RWPE2 (cell line): ENCODE measurements at regions not wholly inside any gene's neighbourhood (a gene's known extent, or its start where the extent isn't known, plus 50 kb on each side); places are given as distances from the start of the nearest gene placed in this dataset.

Source experiments
- ATAC-seq: fragments of 200-7000 bp; cut with Tn5 transposase; 3 replicates; pipeline ENCODE4 v1.9.1; 2021; ENCODE audit warnings: low read depth
- DNase-seq: peaks from one replicate; pipeline ENCODE4 v3.0.0-alpha.2; 2020; ENCODE audit warnings: low spot score
- H3K27ac ChIP-seq: fragments of 450-650 bp; 2 replicates; pipeline ENCODE4 v1.5.1; 2017; ENCODE audit warnings: mild to moderate bottlenecking; ENCODE audit not compliant: poor library complexity, severe bottlenecking
- H3K27me3 ChIP-seq: fragments of 250-450 bp; sonication (Bioruptor Pico); 2 replicates; pipeline ENCODE4 v1.5.1; 2021; ENCODE audit warnings: mild to moderate bottlenecking, moderate library complexity; ENCODE audit not compliant: insufficient read depth, poor library complexity, severe bottlenecking
- H3K36me3 ChIP-seq: fragments of 250-450 bp; sonication (Bioruptor Pico); 2 replicates; pipeline ENCODE4 v1.5.1; 2020; ENCODE audit warnings: low read depth, mild to moderate bottlenecking, moderate library complexity
- H3K4me1 ChIP-seq: fragments of 250-450 bp; sonication (Bioruptor Pico); 2 replicates; pipeline ENCODE4 v1.5.1; 2021; ENCODE audit warnings: mild to moderate bottlenecking, moderate library complexity; ENCODE audit not compliant: insufficient read depth, poor library complexity, severe bottlenecking
- H3K4me3 ChIP-seq: fragments of 250-450 bp; sonication (Bioruptor Pico); 2 replicates; pipeline ENCODE4 v1.5.1; 2021; ENCODE audit warnings: mild to moderate bottlenecking, moderate library complexity; ENCODE audit not compliant: severe bottlenecking
- H3K9me3 ChIP-seq: fragments of 250-450 bp; sonication (Bioruptor Pico); 2 replicates; pipeline ENCODE4 v1.5.1; 2021; ENCODE audit warnings: mild to moderate bottlenecking, moderate library complexity; ENCODE audit not compliant: severe bottlenecking
- TF ChIP-seq, protein P1 (sequence below): fragments of 450-650 bp; IDR thresholded peaks from one replicate; pipeline ENCODE4 v1.5.1; 2017; ENCODE audit warnings: mild to moderate bottlenecking, moderate library complexity; ENCODE audit not compliant: poor library complexity, severe bottlenecking

DNA sequence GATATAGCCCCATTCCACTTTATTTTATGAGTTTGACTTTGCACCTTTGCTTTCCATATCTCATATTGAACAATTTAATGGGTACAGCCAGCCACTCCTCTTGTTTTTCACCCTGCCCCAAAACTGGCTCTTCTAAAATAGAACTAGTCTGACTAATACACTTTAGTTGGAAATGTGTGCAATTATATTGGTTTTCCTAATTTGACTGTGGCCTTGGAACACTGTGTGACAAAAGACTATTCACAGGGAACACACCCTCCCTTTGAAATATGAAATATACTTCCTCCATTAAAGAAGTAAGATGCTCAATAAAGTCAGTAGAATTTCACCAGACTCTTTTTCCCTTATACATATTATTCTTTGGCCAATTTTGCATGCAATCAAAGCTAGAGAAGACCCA, 218.6 kb upstream of the DCN start:
- peaks cover under 1% of the 10 kb centered on the region for H3K4me1 ChIP-seq
- DNase-seq = no peak
- no peaks in the 10 kb centered on the region for H3K9me3 ChIP-seq
- no peak overlapping the region for H3K27ac ChIP-seq
- no peak for ATAC-seq
- no peaks in the 10 kb centered on the region for H3K27me3 ChIP-seq
- TF ChIP-seq, protein P1, sequence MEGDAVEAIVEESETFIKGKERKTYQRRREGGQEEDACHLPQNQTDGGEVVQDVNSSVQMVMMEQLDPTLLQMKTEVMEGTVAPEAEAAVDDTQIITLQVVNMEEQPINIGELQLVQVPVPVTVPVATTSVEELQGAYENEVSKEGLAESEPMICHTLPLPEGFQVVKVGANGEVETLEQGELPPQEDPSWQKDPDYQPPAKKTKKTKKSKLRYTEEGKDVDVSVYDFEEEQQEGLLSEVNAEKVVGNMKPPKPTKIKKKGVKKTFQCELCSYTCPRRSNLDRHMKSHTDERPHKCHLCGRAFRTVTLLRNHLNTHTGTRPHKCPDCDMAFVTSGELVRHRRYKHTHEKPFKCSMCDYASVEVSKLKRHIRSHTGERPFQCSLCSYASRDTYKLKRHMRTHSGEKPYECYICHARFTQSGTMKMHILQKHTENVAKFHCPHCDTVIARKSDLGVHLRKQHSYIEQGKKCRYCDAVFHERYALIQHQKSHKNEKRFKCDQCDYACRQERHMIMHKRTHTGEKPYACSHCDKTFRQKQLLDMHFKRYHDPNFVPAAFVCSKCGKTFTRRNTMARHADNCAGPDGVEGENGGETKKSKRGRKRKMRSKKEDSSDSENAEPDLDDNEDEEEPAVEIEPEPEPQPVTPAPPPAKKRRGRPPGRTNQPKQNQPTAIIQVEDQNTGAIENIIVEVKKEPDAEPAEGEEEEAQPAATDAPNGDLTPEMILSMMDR = no peak
- no peak overlapping the region for H3K4me3 ChIP-seq
- no peaks in the 10 kb centered on the region for H3K36me3 ChIP-seq

DNA sequence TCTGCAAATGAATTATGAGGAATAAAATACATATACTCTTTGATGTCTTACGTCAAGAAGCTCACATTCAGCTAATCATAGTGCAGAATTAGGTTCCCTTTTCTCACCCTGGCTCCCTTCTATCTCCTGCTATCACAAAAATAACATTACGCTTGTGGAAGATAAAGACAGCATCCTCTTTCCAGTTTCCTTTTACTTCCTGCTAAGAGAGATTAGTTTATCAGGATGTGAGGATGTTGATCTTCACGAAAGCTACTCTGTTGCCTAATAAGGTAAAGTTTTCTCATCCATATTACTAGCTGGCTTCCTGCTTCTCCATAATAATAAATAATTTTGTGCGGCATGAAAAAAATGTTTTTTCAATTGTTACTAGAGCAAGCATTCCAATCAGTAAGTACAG, 217.7 kb upstream of the DCN start:
- Histone ChIP-seq H3K27ac (no peak overlapping the region), H3K36me3 (no peaks in the 10 kb centered on the region), H3K4me1 (no peaks in the 10 kb centered on the region), H3K27me3 (no peaks in the 10 kb centered on the region), H3K9me3 (no peaks in the 10 kb centered on the region), H3K4me3 (no peak overlapping the region)
- ATAC-seq (no peak), DNase-seq (no peak)
- TF ChIP-seq, protein P1 = no peak

DNA sequence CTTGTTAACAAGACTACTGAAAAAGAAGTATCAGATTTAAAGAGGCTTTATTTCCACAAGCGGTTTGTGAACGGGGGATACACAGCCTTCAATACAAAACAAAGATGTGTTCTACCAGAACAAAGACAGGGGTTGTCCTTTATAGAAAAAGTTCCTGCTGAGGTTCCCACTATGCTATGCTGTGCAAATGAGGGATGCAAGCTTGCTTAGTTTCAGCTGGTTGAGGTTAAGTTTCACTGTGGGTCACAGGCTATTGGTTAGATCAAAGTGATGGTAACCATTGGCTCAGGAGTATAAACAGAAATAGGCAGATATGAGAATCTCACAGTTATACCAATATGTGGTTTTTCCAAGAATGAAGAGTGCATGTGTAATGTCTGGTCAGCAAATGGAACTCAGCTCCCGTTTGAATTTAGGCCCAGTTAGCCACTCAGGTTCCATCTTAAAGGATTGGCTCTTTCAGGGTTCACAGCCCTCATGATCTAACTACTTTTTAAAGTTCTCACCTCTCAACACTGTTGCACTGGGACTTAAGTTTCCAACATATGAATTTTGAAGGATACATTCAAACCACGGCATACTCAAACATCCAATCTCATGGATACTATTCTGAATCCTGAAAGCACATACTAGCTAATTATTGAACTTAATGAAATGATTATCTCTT, 215.4 kb upstream of the DCN start:
- TF ChIP-seq, protein P1 = no peak
- DNase-seq (no peak), ATAC-seq (no peak)
- no peaks in the 10 kb centered on the region for H3K36me3 ChIP-seq
- H3K4me1 ChIP-seq = no peaks in the 10 kb centered on the region
- H3K4me3 ChIP-seq = no peak overlapping the region
- no peaks in the 10 kb centered on the region for H3K9me3 ChIP-seq
- H3K27me3 ChIP-seq = no peaks in the 10 kb centered on the region
- no peak overlapping the region for H3K27ac ChIP-seq

DNA sequence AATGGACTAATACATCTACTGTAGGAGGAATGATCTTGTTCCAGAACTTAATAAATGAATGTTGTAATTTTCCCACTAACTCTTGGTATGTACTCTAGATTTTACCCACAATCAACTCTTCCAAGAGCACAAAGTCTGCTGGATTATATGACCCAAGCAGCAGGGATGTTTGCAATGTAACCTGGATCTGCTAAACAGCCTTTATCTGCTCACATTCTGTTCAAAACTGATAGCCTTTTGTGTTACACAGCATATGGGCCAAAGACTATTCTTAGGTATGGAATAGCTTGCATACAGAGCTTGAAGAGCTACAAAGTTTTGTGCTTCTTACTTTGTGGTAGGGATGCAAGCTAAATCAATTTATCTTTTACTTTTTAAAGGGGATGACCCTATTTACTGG, 213.7 kb upstream of the DCN start:
- H3K4me1 ChIP-seq = no peaks in the 10 kb centered on the region
- no peak for ATAC-seq

DNA sequence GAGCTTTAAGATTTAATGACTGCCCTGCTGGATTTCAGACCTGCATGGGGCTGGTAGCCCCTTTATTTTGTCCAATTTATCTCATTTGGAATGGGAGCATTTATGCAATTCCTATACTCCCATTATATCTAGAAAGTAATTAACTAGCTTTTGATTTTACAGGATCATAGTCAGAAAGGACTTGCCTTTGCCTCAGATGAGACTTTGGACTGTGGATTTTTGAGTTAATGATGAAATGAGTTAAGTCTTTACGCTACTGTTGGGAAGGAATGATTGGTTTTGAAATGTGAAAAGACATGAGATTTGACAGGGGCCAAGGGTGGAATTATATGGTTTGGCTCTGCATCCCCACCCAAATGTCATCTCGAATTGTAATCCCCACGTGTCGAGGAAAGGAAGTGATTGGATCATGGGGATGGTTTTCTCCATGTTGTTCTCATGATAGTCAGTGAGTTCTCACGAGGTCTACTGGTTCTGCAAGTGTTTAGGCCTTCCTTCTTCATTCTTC, 213.1 kb upstream of the DCN start:
- Histone ChIP-seq H3K9me3 (no peaks in the 10 kb centered on the region), H3K27ac (no peak overlapping the region), H3K4me1 (no peaks in the 10 kb centered on the region), H3K4me3 (no peak overlapping the region), H3K36me3 (no peaks in the 10 kb centered on the region), H3K27me3 (no peaks in the 10 kb centered on the region)
- TF ChIP-seq, protein P1 = no peak
- no peak for DNase-seq
- no peak for ATAC-seq

More for the DNA sequence above, 213.7 kb upstream of the DCN start:
- Histone ChIP-seq H3K36me3 (no peaks in the 10 kb centered on the region), H3K9me3 (no peaks in the 10 kb centered on the region), H3K27me3 (no peaks in the 10 kb centered on the region), H3K27ac (no peak overlapping the region), H3K4me3 (no peak overlapping the region)
- TF ChIP-seq, protein P1 = no peak
- no peak for DNase-seq
